ENCODE measurements at regions not wholly inside any gene's neighbourhood (a gene's known extent, or its start where the extent isn't known, plus 50 kb on each side); places are given as distances from the start of the nearest gene placed in this dataset.

- TF ChIP-seq, protein P1, sequence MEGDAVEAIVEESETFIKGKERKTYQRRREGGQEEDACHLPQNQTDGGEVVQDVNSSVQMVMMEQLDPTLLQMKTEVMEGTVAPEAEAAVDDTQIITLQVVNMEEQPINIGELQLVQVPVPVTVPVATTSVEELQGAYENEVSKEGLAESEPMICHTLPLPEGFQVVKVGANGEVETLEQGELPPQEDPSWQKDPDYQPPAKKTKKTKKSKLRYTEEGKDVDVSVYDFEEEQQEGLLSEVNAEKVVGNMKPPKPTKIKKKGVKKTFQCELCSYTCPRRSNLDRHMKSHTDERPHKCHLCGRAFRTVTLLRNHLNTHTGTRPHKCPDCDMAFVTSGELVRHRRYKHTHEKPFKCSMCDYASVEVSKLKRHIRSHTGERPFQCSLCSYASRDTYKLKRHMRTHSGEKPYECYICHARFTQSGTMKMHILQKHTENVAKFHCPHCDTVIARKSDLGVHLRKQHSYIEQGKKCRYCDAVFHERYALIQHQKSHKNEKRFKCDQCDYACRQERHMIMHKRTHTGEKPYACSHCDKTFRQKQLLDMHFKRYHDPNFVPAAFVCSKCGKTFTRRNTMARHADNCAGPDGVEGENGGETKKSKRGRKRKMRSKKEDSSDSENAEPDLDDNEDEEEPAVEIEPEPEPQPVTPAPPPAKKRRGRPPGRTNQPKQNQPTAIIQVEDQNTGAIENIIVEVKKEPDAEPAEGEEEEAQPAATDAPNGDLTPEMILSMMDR (conservative IDR thresholded peaks at IDR 0.05; ENCODE audit: low read length), result no peak
- TF ChIP-seq EZH2phosphoT487 (IDR thresholded peaks at IDR 0.05; ENCODE audit: borderline replicate concordance), result no peak
Measured at GRCh38 chr9:625613-626012, 215.9 kb upstream of the DMRT1 start.
